Stimulated activated CD4-positive, alpha-beta T cell treated with anti-CD3 and anti-CD28 coated beads, Interleukin-1b, Interleukin-23, amount 100 ng/mL, for 4 hours (primary cell): ENCODE measurements at regions not wholly inside any gene's neighbourhood (a gene's known extent, or its start where the extent isn't known, plus 50 kb on each side); places are given as distances from the start of the nearest gene placed in this dataset.
"Not testable (repeated sequence)": the region's sequence is repeated elsewhere in the genome, so short reads cannot be mapped to it uniquely, and the experiment has no call there.

Experiments used
- DNase-seq, 2 donors: peaks; one replicate each; pipeline ENCODE4 v3.0.0-alpha.2; 2020; ENCODE audit warnings: low read depth in 2 of 2

DNA sequence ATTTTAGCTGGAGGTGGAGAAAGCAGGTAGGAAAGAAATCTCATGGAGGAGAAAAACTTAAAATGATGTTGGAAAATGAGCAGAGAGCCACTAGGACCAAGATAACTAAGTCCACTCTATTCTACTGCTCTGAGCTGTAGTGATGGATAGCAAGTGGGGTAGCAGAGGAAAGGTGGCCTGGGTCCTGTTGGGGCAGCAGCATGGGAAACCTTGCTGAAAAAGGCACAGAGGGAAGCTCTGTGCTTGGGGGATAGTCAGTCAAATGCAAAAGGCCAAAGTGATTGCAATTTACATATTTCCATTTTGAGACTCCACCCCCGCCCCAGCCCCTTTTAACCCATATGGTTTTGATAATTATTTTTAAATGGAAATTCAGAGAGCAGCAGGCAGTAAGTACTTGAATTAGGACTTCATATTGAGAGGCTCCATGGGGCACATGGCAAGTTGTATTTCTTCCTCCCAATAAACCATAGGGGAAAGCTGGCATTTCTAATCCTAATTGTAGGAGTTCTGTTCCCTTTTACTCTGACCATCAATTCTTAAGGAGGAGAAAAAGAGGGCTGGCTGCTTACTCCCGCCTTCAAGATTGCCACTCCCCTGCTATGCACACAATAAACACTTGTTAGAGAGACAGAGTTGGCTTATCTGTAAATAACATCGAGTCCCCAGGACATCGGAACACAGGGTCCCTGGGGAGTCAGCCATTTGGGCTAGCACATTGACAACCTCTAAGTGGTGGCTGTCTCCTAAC, 1341.5 kb upstream of the TENM4 start:
- no peak for DNase-seq

DNA sequence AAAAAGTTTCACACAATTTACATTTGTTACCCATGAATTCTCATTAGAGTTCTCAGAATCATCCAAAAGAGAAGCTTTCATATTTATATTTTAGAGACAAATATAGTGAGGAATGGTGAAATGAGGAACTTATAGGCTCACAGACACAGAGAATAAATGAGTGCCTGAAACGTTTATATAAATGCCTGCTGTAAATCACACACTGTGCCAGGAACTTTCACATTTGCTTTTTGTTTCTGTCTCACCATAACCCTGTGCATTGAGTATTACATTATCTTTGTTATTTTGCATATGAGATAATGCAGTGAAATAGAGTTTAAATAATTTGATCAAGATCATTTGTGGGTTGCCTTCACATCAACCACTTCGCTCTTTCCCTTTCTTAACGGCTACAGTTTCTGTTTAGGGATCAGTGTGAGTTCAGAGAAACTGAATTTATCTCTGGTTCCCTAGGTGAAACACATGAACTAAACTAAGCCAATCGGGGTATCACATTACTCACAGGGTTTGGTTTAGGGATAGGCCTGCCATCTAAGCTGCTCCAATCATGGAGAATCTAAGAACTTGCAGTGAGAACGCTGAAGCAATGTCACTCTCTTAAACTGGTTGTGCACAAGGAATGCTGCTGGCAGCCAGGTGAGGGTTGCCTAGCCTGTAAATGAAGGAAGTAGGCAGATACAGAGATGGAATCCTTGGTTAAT, 1339.2 kb upstream of the TENM4 start:
- DNase-seq: no peak

DNA sequence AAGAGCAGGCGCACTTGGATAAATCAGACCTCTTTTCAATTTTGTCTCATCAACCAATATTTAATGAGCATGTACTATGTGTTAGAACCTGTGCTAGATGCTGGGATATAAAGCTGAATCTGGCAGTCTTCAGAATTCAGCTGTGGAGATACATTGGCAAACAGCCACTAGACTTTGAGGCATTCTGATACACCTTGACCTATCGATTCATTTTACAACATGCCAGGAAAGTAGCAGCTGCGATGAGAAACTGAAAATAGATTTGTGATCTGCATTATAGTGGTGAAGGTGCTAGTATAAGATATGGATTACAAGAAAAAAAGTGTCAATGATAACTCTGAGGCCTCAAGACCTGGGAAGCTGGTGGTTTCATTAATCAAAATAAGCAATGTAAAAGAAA, 1338.1 kb upstream of the TENM4 start:
- DNase-seq: no peak

DNA sequence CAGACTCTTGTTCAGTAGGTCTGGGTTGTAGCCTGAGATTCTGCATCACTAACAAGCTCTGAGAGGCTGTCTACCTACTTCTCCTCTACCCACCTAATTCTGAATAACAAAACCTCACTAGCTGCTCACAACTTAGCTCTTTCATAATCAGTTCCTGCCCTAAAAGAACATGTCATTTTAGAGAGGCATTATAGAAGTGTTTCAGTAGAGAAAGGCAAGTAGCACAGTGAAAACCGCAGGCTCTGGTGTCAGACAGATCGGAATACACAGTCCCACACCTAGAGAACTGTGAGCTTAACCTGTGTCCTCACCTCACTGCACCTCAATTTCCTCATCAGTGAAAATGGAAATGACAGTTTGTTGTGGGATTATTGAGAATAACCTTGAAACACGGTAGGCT, 1337.6 kb upstream of the TENM4 start:
- DNase-seq: no peak

DNA sequence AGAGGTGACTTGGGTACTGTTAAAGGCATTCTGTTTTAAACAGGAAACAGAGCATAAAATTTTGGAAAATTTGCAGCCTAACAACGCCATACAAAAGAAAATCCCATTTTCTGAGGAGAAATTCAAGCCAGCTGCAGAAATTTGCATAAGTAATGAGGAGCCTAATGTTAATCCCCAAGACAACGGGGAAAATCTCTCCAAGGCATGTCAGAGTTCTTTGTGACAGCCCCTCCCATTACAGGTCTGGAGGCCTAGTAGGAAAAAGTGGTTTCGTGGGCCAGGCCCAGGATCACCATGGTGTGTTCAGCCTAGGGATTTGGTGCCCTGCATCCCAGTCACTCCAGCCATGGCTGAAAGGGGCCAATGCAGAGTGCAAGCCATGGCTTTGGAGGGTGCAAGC, 1333.1 kb upstream of the TENM4 start:
- no peak for DNase-seq

DNA sequence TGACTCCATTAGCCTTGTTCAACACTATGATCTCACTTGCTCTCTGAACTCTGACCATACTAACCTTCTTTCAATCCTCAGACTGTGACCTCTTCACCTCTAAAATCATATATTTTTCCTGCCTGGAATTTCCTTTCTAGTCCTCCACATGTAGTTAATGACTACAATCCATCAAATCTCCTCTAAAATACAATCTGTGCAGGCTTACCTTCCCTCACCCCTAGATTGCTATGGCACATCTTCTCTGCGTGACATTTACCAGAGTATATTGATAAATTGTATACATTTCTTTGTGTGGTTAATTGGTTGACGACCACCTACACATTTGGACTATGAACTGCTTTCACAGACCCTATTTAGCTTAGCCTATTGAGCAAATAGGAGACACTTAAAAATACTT, 1330.2 kb upstream of the TENM4 start:
- no peak for DNase-seq

DNA sequence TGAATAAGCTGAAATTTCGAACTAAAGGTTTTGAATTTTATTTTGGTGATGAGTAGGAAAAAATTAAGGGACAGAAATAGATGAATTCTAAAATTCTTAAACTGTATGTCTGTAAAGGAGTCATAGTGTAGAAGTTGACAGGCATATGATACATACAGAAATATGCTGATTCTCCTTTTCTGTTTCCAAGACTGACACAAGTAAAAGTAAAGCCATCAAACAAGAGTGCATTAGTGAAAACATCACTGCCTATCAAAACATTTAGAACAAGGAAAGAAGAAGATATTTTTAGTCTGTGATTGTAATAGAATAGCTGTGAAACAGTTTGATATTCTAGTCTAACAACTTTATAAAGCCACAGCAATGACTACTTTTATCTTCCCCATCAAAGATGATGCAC, 1318.0 kb upstream of the TENM4 start:
- no peak for DNase-seq

DNA sequence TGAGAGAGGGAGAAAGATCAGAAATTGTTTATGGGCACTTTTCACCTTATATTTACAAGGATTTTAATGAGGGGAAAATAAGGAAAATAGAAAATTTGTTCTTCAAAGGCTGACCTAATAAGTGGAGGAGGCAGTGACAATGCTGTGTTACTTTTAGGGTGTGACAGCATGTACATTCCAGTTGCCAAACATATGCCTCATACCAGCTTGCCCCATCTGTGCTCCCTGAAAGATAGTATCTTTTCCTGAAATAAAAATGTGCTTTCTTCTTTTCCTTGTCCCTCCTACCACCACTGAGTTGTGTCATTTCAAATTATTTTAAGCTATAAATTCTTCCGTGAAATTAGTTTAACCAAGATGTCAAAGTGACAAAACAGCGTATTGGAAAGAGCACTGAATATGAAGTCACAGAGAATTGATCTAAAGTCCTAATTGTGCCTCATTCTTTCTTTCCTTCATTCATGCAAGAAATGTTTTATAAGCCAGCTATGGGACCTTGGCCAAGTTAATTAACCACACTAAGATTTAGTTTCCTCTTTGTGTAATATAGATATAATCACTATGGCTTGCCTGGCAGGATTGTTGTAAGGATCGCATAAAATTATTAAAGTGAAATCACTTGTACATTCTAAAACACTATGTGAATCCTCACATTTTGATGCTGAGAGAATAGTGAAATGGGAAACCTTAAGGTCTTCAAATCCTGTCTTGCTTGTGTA, 1307.5 kb upstream of the TENM4 start:
- DNase-seq: no peak

DNA sequence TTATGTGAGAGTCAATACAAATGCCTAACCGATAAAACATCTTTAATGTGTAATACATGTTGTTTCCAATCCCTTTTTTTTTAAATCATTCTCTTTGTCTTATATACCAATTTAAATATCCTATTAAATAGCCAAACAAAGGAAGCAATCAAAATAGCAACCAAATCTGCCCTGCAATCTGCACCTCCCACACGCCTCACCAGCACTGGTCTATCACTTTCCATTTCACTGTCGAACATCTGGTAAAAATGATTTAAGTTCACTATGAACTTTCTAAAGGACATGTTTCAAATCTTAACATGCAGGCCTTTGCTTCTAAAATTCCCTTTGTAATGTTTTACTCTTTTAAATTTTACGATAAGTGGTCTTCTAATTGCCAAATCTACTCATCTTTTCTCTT, 1305.5 kb upstream of the TENM4 start:
- no peak for DNase-seq

DNA sequence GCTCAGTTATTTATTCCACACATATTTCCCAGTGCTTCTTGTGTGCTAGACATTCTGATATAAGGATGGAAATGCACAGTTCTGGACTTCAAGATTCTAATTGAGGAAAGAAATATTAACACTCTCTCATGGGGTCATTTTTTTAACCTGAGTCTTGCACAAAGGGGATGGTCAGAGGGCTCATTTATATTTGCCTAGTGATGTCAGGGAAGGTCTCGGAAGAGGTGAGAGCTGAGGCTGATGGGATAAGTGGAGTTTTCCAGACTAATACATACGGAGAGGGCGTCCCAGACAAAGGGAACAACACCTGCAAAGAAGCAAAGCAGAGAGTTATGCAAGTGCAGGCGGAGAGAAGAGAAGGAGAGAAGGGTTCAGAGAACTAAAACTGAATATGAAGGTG, 1304.6 kb upstream of the TENM4 start:
- DNase-seq: no peak

DNA sequence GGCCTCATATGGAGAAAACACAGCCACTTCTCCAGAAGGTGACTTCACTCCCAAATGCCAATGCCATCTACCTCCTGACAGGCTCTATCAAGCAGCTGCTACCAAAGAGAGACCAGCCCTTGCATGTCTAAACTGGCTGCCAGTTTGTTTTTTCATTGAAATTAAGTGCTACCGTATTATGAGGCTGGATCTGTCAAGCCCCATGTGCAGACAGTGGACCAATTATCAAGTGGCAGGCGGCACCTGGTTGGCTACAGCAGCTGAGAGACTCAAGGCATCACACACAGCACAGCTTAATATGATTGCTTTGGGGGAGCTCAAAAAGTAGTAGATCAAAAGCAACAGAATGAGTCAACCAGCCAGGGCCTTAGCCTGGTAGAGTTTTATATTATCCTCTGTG, 1293.0 kb upstream of the TENM4 start:
- DNase-seq: no peak

DNA sequence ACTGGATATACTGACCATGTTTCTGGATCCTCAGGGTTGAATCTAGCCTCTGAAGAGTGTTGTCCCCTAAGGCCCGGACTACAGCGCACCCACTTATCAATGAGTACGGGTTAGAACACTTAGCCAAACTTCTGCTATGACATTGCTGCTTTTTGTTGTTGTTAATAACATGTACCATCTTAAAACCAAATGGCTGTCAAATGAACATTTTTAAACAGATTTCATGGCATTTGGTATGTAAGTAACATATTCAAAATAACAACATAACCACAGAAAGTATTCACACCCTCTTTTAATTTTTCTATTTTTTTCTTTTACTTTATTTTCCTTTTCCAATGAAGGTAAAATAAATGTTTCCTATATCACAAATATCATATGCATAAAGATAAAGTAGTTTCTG, 1292.5 kb upstream of the TENM4 start:
- no peak for DNase-seq

DNA sequence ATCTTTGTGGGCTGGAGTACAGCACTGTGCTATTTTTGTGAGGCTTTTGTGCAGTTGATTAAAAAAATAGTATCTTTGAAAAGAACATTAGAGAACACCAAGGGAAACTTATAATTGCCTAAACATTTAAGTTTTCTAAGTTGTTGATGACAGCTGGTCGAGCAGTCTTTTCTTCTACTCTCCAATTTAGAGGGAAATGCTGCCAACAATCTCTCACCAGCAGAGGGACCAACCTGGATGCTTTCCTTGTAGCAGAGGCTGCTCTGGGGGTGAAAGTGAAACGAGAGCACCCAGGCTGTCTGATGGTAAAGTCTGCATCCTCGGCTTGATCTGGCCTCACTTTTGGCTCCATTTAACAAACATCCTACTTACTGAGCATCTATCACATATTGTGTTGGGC, 1286.5 kb upstream of the TENM4 start:
- no peak for DNase-seq

DNA sequence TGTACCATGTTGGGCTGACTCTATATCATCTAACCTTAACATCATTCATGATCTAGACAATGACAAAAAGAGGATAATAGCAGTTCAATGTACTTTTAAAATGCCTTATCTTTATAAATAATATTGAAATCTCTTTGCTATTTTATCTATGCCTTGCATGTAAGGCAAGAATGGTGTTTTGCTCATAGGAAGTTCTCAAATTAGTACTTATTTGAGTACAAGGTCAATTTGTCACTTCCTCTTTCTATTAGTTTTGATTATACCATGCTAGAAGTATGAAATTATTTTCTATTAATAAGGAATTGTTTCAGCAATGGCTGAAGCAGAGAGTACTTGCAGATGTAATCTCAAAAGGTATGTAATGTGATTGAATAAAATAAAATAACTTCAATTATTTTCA, 1285.4 kb upstream of the TENM4 start:
- no peak for DNase-seq

DNA sequence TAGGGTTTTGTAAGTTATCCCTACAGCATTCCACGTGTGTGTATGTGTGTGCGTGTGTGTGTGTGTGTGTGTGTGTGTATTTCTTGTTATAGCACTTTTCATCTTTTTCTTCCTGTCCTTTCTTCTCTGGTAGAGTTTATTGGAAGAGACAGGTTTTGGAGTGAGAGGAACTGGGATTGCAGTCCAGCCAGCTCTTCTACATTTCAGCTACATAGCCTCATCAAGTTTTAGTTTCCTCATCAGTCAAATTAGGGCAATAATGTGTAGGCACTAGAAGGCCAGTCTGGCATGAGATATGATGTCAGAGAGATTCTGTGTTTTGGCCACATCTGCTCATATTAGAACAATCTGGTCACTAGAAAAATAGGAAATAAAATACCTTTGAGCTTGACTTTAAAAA, 1283.5 kb upstream of the TENM4 start:
- DNase-seq: no peak

DNA sequence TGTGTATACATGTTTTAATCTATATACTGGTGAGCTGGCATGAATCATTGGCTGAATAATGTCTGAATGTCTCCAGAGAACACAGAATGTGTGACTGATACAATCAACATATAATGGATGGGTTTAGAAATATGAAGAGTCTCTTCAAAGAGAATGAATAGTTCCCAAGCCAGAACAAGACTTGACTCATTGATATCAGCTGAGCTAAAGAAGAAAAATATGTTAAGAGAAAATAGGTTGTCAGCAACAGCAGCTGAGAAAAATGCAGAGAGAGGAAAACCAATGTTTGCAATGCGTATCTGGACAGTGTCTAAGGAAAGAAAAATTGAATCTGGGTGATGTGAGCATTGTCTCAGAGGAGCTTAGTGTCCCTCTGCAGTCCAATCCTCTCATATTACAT, 1281.8 kb upstream of the TENM4 start:
- no peak for DNase-seq

DNA sequence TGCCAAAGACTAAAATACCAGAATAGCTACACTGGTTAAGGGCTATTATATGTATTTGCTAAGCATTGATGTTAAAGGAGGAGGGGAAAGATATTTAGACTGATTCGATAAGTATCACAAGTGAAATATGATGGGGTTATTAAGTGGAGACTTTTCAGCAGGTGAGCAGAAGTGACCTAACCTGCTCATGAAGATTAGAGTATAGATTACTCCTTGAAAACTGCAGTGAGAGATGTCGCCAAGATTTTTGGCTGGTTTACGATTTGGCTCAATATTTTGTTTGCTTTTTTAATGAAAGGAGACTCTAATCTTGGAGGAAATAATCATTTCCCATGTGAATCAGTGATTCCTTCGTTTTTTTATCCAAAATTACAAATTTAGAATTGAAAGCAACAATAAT, 1279.5 kb upstream of the TENM4 start:
- no peak for DNase-seq

DNA sequence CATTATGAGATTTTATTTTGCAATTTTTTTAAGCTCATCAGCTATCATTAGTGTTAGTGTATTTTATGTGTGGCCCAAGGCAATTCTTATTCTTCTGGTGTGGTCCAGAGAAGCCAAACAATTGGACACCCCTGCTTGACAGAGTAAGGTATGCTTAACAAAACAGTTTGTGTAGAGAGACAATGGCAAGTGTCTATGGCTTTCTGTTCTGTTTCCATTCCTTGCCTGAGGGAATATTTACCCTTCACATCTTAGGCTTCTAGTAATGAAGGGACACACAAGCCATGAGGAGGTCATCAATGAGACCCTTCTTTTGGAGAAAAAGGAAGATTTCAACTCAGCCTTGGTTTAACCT, 1278.4 kb upstream of the TENM4 start:
- no peak for DNase-seq

DNA sequence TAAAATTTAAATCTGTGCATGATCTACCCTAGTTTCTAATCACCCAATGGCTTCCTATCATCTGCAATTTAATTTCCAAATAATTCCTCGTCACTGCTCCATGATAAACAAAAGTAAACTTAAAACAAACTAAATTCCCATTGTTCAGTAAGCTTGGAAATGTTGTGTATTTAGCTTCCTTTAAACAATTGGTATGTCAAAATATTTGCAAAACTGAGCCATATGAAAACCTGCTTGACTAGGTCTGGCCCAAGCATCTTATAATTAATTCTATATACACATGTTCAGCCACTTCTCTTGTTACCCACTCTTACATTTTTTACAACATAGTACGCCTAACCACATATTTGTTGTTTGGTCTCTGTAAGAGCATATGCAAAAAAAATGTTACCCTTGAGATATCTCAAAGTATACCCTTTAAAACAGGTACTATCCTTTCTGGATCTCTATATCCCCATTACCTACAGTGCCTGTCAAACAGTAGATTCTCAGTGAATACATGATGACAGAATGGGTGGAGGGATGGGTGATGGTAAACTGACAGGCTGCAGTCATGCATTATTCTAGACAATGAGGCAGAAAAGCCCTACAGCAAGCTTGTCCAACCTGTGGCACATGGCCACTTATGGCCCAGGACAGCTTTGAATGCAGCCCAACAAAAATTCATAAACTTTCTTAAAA, 1277.9 kb upstream of the TENM4 start:
- DNase-seq: no peak

DNA sequence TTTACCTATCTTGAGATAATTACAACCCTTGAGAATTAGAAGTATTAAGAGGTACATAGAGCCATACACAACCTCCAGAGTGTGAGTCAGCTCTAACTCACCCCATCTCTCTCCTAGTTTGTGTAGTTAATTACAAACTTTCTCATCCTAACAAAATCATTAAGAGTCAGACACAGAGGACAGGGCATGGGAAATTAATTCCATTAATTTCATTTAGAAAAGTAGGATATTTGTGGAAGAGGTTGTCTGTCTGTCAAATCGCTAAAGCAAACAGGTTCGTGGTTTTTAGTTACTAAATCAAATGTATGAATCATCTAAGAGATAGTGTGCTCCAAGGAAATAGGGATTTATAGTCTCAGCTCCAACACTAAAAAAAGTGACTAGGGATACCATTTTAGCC, 1261.4 kb upstream of the TENM4 start:
- no peak for DNase-seq

DNA sequence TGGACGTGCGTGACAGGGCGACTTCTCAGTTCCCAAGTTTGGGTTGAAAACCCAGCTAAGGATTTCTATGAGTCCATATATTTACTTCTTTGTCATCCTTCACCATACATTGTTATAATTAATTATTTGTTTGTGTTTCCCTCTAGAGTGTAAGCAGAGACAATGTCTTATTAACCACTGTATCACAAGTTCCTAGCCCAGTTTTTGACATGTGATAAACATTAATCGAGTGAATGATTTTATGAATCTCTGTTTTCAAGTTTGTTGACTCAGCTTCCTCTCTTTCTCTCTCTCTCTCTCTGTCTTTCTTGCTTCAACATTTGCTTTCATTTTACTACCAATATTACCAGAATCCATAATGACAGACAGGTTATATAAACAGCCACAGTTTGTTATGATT, 1259.6 kb upstream of the TENM4 start:
- DNase-seq: no peak

DNA sequence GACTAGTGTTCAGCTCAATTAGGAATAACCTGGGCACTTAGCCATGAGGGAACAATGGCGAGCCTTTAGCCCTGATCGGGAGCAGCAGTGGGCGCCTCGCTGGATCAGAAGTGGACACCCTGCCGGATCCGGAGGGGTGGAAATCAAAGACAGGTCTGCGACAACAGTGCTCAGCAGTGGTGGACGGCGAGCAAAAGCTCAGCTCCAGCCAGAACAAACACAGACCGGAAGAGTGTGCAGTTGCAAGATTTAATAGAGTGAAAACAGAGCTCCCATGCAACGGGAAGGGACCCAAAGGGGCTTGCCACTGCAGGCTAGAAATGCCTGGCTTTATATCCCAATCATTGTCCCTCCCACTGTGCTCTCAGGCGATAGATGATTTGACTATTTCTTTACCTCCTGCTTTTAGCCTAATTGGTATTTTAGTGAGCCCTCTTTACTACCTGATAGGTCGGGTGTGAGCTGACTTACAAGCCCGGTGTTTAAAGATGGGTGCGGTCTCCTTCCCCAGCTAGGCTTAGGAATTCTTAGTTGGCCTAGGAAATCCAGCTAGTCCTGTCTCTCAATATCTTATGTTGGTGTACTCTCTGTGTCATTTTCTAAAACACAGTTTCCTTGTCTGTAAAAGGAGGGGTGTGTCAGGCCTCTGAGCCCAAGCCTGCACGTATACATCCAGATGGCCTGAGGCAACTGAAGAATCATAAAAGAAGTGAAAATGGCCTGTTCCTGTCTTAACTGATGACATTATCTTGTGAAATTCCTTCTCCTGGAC, 1258.8 kb upstream of the TENM4 start:
- not testable (repeated sequence) for DNase-seq
